GM12878 (cell line): ENCODE measurements at regions not wholly inside any gene's neighbourhood (a gene's known extent, or its start where the extent isn't known, plus 50 kb on each side); places are given as distances from the start of the nearest gene placed in this dataset.

Experiments
- POLR2A ChIP-seq: IDR thresholded peaks from 2 replicates; pipeline ENCODE4 v1.6.1; 2011; ENCODE audit warnings: low read depth, mild to moderate bottlenecking, low read length
- TF ChIP-seq, protein P1 (sequence below), 3 experiments: IDR thresholded peaks in 2 of 3; conservative IDR thresholded peaks in 1 of 3; 2 replicates each; pipeline ENCODE4 v1.5.1; 2011; ENCODE audit warnings: low read depth in 3 of 3, low read length in 3 of 3, mild to moderate bottlenecking in 3 of 3, control low read depth in 2 of 3, moderate library complexity in 2 of 3, inconsistent platforms in 1 of 3, mixed read lengths in 1 of 3; ENCODE audit not compliant: control insufficient read depth in 2 of 3, insufficient read depth in 1 of 3; ENCODE audit errors: extremely low read depth in 1 of 3

DNA sequence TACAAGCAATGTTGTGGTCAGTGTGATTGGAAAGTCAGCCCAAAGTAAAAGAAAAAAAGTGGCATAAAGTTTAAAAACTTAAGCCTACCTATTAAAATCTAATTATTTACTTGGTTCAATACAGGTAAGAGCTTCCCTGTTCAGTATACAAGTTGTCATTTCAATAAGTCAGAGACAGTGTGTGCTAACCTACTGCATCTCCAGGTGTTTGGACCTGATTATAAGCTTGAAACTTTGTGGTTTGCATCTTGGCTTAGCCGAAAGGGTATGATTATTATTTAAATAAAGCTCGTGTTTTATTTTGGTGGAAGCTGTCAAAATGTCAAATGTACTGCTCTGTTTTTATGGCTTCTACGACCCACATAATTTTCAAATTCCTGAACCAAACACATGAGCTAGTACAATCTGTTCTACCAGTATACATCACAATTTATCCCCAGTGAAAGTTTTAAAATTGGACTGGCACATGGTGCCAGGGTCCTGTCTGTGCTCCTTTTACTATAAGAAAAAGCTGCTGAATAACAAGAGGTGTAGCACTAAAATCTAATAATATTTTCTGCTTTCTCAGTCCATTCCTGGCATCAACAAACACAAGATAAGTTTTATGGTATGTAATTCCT is 103.9 kb upstream of the ANO3 start:
- TF ChIP-seq, protein P1, sequence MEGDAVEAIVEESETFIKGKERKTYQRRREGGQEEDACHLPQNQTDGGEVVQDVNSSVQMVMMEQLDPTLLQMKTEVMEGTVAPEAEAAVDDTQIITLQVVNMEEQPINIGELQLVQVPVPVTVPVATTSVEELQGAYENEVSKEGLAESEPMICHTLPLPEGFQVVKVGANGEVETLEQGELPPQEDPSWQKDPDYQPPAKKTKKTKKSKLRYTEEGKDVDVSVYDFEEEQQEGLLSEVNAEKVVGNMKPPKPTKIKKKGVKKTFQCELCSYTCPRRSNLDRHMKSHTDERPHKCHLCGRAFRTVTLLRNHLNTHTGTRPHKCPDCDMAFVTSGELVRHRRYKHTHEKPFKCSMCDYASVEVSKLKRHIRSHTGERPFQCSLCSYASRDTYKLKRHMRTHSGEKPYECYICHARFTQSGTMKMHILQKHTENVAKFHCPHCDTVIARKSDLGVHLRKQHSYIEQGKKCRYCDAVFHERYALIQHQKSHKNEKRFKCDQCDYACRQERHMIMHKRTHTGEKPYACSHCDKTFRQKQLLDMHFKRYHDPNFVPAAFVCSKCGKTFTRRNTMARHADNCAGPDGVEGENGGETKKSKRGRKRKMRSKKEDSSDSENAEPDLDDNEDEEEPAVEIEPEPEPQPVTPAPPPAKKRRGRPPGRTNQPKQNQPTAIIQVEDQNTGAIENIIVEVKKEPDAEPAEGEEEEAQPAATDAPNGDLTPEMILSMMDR (IDR thresholded peaks at IDR 0.05 in 2 of 3, conservative IDR thresholded peaks at IDR 0.05 in 1 of 3; ENCODE audit: control insufficient read depth in 2 of 3, extremely low read depth in 1 of 3, insufficient read depth in 1 of 3, low read depth in 3 of 3, low read length in 3 of 3), result no peak
- TF ChIP-seq POLR2A, result no peak
